Pancreas (tissue), 10 donors: ENCODE measurements at regions not wholly inside any gene's neighbourhood (a gene's known extent, or its start where the extent isn't known, plus 50 kb on each side); places are given as distances from the start of the nearest gene placed in this dataset.
A peak's percentile ranks its signal among the peaks of the same experiment; 100 is the strongest.

Source experiments
- ATAC-seq, 4 donors: fragments of 200-7000 bp; cut with Tn5 transposase; one replicate each; pipeline versions ENCODE4 v1.8.0 to v1.9.1; 2020; ENCODE audit warnings: mild to moderate bottlenecking in 4 of 4, moderate library complexity in 4 of 4
- DNase-seq, 6 donors: peaks; one replicate each; pipeline ENCODE4 v3.0.0-alpha.2; 2020
- FAIRE-seq: peaks from 2 replicates; lab custom pipeline; 2012; peaks lifted over from hg19 to GRCh38; lab: Jason Lieb, UNC
- H3K27ac ChIP-seq, 4 donors: fragments of 200-600 bp; sonication (generic); 1 replicate in 3 of 4; 2 replicates in 1 of 4; pipeline versions ENCODE4 v1.5.0 to v1.8.0; 2020
- H3K27me3 ChIP-seq, 4 donors: fragments of 200-600 bp; one replicate each; pipeline ENCODE4 v1.8.0; 2021
- H3K36me3 ChIP-seq, 3 donors: fragments of 200-600 bp; sonication (generic) in 1 of 3; one replicate each; pipeline versions ENCODE4 v1.5.0 to v1.8.0; 2020 to 2021
- H3K4me1 ChIP-seq, 3 donors: fragments of 200-600 bp; one replicate each; pipeline ENCODE4 v1.8.0; 2021
- H3K4me3 ChIP-seq, 4 donors: fragments of 200-600 bp; sonication (generic) in 2 of 4; one replicate each; pipeline versions ENCODE4 v1.5.0 to v1.8.0; 2020 to 2021
- H3K9me3 ChIP-seq, 4 donors: fragments of 200-600 bp; one replicate each; pipeline ENCODE4 v1.8.0; 2021
- WGBS, 2 donors: extraction: QIAGEN DNeasy Blood & Tissue Kit; methylation state at CpG; one replicate each; pipeline ENCODE4 v1.1.7; 2013; 5-methylcytosine and 5-hydroxymethylcytosine counted together
- intact Hi-C, 3 donors: fragments of 100-400 bp; cut with DNase I; formaldehyde crosslinking; loops; one replicate each; pipeline versions ENCODE4 v1.11.1 to v1.14.2; 2022
- TF ChIP-seq, protein P1 (sequence below), 4 donors: fragments of 200-600 bp; sonication (generic) in 3 of 4; IDR thresholded peaks; one replicate each; pipeline versions ENCODE4 v1.5.0 to v1.8.0; 2021; ENCODE audit warnings: antibody characterized with exemption in 4 of 4
- donor health status: healthy with polysubstance abuse.
- donor health status: DM: no; HTN: no; CAD: no; lungs with moderate emphysema.
- donor health status: DM: no; HTN: no; CAD: no.
- donor health status: control.
- donor health status: control.
- donor health status: Bipolar disorder and iron deficiency.
- donor health status: DM: yes; HTN: yes; CAD: no.
- donor health status: DM: no; HTN: no; CAD: no.
- donor health status: DM: no; HTN: no; CAD: no.
- donor health status: DM: yes; HTN: yes; CAD: no.

DNA sequence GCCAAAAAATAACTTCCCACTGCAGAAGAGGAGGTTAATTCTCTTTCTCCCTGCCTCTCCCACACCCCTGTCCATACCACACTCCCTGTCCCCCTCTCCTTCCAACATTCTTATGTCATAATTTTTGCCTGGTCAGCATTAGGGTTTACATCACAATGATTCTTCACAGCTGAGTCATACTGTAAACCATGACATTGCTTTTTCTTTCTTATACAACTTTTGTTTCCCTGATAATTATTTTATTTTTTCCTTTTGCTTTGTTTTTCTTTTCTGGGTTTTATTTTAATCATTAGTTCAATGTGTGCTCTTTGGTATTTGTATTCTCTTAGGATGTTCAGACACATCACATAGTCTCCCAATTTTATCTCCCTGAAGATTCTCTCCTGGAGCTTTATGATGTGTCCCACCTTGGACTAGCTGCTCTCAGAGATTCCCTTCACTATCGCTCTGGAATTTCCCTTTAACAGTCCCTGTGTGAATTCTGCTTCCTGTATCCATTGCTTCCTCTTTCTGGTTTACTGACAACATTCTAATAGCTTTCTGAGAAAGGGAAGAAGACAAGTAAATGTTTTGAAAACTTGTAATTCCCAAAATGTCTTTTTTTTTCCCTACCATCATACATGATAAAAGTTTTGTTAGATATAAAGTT lies 70.7 kb downstream of the SOX2 start:
- no peaks in the 10 kb centered on the region for H3K36me3 ChIP-seq
- 21 to 30% methylated on average over 1 of the region's 1 CpG for WGBS, 2 donors
- TF ChIP-seq, protein P1, sequence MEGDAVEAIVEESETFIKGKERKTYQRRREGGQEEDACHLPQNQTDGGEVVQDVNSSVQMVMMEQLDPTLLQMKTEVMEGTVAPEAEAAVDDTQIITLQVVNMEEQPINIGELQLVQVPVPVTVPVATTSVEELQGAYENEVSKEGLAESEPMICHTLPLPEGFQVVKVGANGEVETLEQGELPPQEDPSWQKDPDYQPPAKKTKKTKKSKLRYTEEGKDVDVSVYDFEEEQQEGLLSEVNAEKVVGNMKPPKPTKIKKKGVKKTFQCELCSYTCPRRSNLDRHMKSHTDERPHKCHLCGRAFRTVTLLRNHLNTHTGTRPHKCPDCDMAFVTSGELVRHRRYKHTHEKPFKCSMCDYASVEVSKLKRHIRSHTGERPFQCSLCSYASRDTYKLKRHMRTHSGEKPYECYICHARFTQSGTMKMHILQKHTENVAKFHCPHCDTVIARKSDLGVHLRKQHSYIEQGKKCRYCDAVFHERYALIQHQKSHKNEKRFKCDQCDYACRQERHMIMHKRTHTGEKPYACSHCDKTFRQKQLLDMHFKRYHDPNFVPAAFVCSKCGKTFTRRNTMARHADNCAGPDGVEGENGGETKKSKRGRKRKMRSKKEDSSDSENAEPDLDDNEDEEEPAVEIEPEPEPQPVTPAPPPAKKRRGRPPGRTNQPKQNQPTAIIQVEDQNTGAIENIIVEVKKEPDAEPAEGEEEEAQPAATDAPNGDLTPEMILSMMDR (IDR thresholded peaks at IDR 0.05), result no peak
- no peak for DNase-seq
- FAIRE-seq, result no peak
- no peaks in the 10 kb centered on the region for H3K27me3 ChIP-seq
- peak in 1 of 4 donors; percentile 22 for ATAC-seq
- no peak overlapping the region for H3K27ac ChIP-seq
- H3K4me1 ChIP-seq, result no peaks in the 10 kb centered on the region
- no peaks in the 10 kb centered on the region for H3K9me3 ChIP-seq
- intact Hi-C loops, result no loop called here
- no peak overlapping the region for H3K4me3 ChIP-seq

DNA sequence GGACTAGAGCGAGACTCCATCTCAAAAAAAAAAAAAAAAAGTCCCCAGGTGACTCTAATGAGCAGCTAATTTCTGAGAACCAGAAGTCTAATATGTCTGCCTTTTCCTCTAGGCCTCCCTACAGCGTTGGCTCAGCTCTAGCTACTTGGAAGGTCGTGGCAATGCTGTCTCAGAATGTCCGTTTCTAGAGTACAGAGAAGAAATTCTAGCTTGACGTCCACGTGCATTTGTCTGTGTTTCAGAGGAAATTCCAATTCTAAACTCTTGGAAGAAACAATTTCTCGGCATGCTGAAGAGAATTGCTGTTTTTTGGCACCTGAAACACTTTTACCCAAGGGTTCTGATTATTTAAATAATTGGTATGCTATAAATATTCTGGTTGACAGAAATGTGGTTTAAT lies 78.8 kb downstream of the SOX2 start:
- no peaks in the 10 kb centered on the region for H3K9me3 ChIP-seq
- H3K27me3 ChIP-seq, result no peaks in the 10 kb centered on the region
- no peak overlapping the region for H3K4me3 ChIP-seq
- DNase-seq, result no peak
- H3K36me3 ChIP-seq, result no peaks in the 10 kb centered on the region
- TF ChIP-seq, protein P1 (IDR thresholded peaks at IDR 0.05), result no peak
- intact Hi-C loops, result no loop called here
- H3K4me1 ChIP-seq, result no peaks in the 10 kb centered on the region
- 62 to 70% methylated on average over 7 of the region's 7 CpGs for WGBS, 2 donors
- ATAC-seq, result no peak
- H3K27ac ChIP-seq, result no peak overlapping the region
- FAIRE-seq, result no peak

DNA sequence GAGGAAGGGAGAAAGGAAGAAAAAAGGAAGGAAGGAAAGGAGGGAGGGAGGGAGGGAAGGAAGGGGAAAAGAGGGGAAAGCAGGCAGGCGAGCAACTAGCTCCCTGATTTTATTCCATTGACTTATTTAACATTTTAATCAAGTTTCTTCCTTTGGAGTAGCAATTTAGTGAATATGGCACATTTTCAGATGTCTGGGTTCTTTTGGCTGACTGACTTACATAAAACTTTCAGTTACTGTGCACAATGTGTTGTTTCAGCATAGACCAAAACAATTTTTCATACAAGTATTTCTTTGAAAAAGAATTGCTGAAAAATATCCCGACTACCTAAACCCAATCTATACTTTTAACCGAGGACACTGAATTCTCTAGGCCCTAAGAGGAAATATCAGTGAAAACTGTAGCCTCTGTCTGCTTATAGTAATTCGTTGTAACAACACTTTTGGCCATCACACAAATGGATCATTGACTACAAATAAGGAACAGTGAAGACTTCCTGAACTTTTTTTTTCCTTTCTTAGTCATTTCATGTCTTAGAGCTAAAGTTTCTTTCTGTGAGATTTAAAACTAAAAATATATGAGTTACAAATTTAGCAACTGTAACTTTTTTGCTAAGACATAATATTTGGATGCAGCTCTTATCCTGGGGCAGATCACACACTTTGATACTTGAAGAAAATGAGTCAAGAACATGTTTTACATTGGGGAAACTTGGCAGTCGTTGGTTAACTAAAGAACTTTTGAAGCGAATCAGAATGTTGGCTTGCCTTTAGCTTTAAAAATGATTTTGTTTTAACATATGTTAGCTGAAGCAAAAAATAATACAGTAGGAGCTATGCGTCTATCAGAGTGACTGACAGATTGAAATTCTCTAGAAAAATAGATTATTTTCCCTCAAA lies 79.6 kb downstream of the SOX2 start:
- Histone ChIP-seq H3K36me3 (no peaks in the 10 kb centered on the region), H3K4me1 (no peaks in the 10 kb centered on the region), H3K4me3 (no peak overlapping the region), H3K27ac (no peak overlapping the region), H3K27me3 (no peaks in the 10 kb centered on the region), H3K9me3 (no peaks in the 10 kb centered on the region)
- intact Hi-C loops, result no loop called here
- TF ChIP-seq, protein P1 (IDR thresholded peaks at IDR 0.05), result no peak
- ATAC-seq (no peak), FAIRE-seq (no peak), DNase-seq (no peak)
- 60 to 70% methylated on average over 7 of the region's 7 CpGs for WGBS, 2 donors

DNA sequence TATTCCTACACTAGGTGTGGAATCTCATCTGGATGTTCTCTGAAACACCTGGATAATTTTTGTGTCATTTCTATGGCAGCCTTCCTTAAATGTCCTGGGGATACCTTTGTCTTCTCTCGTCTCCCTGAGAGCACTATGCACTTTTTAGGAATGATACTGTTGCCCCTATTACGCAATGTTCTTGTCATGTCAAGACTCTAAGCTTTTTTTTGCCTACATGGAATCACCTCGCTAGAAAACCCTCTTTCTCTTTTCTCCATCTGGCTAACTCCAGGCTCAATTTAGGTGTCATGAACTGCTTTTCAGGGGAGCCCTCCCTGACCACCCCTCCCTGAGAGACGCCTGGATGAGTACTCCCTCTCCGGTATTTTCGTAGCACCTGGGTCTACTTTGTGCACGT lies 81.3 kb downstream of the SOX2 start:
- intact Hi-C loops, result no loop called here
- H3K27ac ChIP-seq, result no peak overlapping the region
- no peak for FAIRE-seq
- no peaks in the 10 kb centered on the region for H3K27me3 ChIP-seq
- no peaks in the 10 kb centered on the region for H3K9me3 ChIP-seq
- WGBS, 2 donors, result 61 to 77% methylated on average over 7 of the region's 7 CpGs
- no peak for DNase-seq
- no peaks in the 10 kb centered on the region for H3K4me1 ChIP-seq
- TF ChIP-seq, protein P1 (IDR thresholded peaks at IDR 0.05), result no peak
- H3K4me3 ChIP-seq, result no peak overlapping the region
- H3K36me3 ChIP-seq, result no peaks in the 10 kb centered on the region
- ATAC-seq, result no peak
